ENCODE measurements at regions not wholly inside any gene's neighbourhood (a gene's known extent, or its start where the extent isn't known, plus 50 kb on each side); places are given as distances from the start of the nearest gene placed in this dataset.

- H3K4me3 ChIP-seq (ENCODE audit: low read depth, low read length) = no peak overlapping the region
- TF ChIP-seq CTCF (IDR thresholded peaks at IDR 0.05; ENCODE audit: insufficient read depth, low read depth, low read length, missing control alignments) = no peak
- no peak for DNase-seq (ENCODE audit: low read depth)
Observed at GRCh38 chr12:92022093-92022492, 123.6 kb downstream of the BTG1 start.

- TF ChIP-seq CTCF (IDR thresholded peaks at IDR 0.05; ENCODE audit: insufficient read depth, low read depth, low read length, missing control alignments) = no peak
- H3K4me3 ChIP-seq (ENCODE audit: low read depth, low read length) = no peak overlapping the region
- DNase-seq (ENCODE audit: low read depth) = no peak
Observed at GRCh38 chr12:92021666-92022035, 124.0 kb downstream of the BTG1 start.

GRCh38 chr12:92020983-92021665, 124.5 kb downstream of the BTG1 start:
- DNase-seq (ENCODE audit: low read depth) = no peak

GRCh38 chr12:92019491-92020277, 126.0 kb downstream of the BTG1 start:
- H3K4me3 ChIP-seq (ENCODE audit: low read depth, low read length) = no peak overlapping the region
- no peak for TF ChIP-seq CTCF (IDR thresholded peaks at IDR 0.05; ENCODE audit: insufficient read depth, low read depth, low read length, missing control alignments)
- no peak for DNase-seq (ENCODE audit: low read depth)

More at GRCh38 chr12:92020983-92021665, 124.5 kb downstream of the BTG1 start:
- H3K4me3 ChIP-seq (ENCODE audit: low read depth, low read length) = no peak overlapping the region
- TF ChIP-seq CTCF (IDR thresholded peaks at IDR 0.05; ENCODE audit: insufficient read depth, low read depth, low read length, missing control alignments) = no peak

GRCh38 chr12:92012691-92013090, 133.0 kb downstream of the BTG1 start:
- no peak for TF ChIP-seq CTCF (IDR thresholded peaks at IDR 0.05; ENCODE audit: insufficient read depth, low read depth, low read length, missing control alignments)
- H3K4me3 ChIP-seq (ENCODE audit: low read depth, low read length) = no peak overlapping the region
- DNase-seq (ENCODE audit: low read depth) = no peak

- TF ChIP-seq CTCF (IDR thresholded peaks at IDR 0.05; ENCODE audit: insufficient read depth, low read depth, low read length, missing control alignments) = no peak
Observed at GRCh38 chr12:92010853-92011701, 134.6 kb downstream of the BTG1 start.

More at GRCh38 chr12:92010853-92011701, 134.6 kb downstream of the BTG1 start:
- no peak overlapping the region for H3K4me3 ChIP-seq (ENCODE audit: low read depth, low read length)
- no peak for DNase-seq (ENCODE audit: low read depth)
